ENCODE measurements at regions not wholly inside any gene's neighbourhood (a gene's known extent, or its start where the extent isn't known, plus 50 kb on each side); places are given as distances from the start of the nearest gene placed in this dataset.
"Not testable (repeated sequence)": the region's sequence is repeated elsewhere in the genome, so short reads cannot be mapped to it uniquely, and the experiment has no call there.

GRCh38 chrX:1883772-1884171 is 268.9 kb downstream of the ASMT start:
- no peak for TF ChIP-seq CTCF (IDR thresholded peaks at IDR 0.05)
- 56 to 57% methylated on average over 8 of the region's 8 CpGs for WGBS, 2 donors
- H3K27me3 ChIP-seq: no peaks in the 10 kb centered on the region
- no peaks in the 10 kb centered on the region for H3K4me1 ChIP-seq
- no peak overlapping the region for H3K27ac ChIP-seq
- peaks cover 0 to 20% (median 0%) of the 10 kb centered on the region in 11 donors for H3K9me3 ChIP-seq
- DNase-seq (no peak), ATAC-seq (no peak)
- no peaks in the 10 kb centered on the region for H3K36me3 ChIP-seq
- H3K4me3 ChIP-seq: no peak overlapping the region
- intact Hi-C loops (cut with DNase I): no loop called here

GRCh38 chrX:1884446-1884845 is 269.6 kb downstream of the ASMT start:
- no peak for DNase-seq
- Histone ChIP-seq H3K36me3 (no peaks in the 10 kb centered on the region), H3K27ac (no peak overlapping the region), H3K27me3 (no peaks in the 10 kb centered on the region), H3K9me3 (peaks cover 0 to 17% (median 0%) of the 10 kb centered on the region in 11 donors), H3K4me3 (no peak overlapping the region), H3K4me1 (no peaks in the 10 kb centered on the region)
- no peak for TF ChIP-seq CTCF (IDR thresholded peaks at IDR 0.05)
- intact Hi-C loops (cut with DNase I): no loop called here
- no peak for ATAC-seq
- 91% methylated on average over 1 of the region's 1 CpG for WGBS, 2 donors

GRCh38 chrX:1885116-1885515 is 270.3 kb downstream of the ASMT start:
- Histone ChIP-seq H3K27ac (no peak overlapping the region), H3K4me1 (no peaks in the 10 kb centered on the region), H3K4me3 (no peak overlapping the region), H3K9me3 (peaks cover 0 to 16% (median 0%) of the 10 kb centered on the region in 11 donors), H3K36me3 (no peaks in the 10 kb centered on the region), H3K27me3 (no peaks in the 10 kb centered on the region)
- intact Hi-C loops (cut with DNase I): no loop called here
- no peak for TF ChIP-seq CTCF (IDR thresholded peaks at IDR 0.05)
- DNase-seq (no peak), ATAC-seq (no peak)
- 85 to 89% methylated on average over 12 of the region's 12 CpGs for WGBS, 2 donors

GRCh38 chrX:1888305-1888704 is 273.4 kb downstream of the ASMT start:
- H3K27me3 ChIP-seq; ATAC-seq; H3K36me3 ChIP-seq; H3K4me1 ChIP-seq; H3K4me3 ChIP-seq; DNase-seq; H3K27ac ChIP-seq; intact Hi-C loops (cut with DNase I): not testable (repeated sequence)
- WGBS, 2 donors: 41 to 55% methylated on average over 9 of the region's 9 CpGs
- peaks cover 0 to 12% (median 0%) of the 10 kb centered on the region in 11 donors for H3K9me3 ChIP-seq

- WGBS, 2 donors: 65 to 78% methylated on average over 9 of the region's 9 CpGs
- TF ChIP-seq CTCF (IDR thresholded peaks at IDR 0.05): no peak
- no peaks in the 10 kb centered on the region for H3K4me1 ChIP-seq
Measured at GRCh38 chrX:1894026-1894294, 279.1 kb downstream of the ASMT start.

More at GRCh38 chrX:1894026-1894294, 279.1 kb downstream of the ASMT start:
- Histone ChIP-seq H3K27me3 (peaks cover 0 to 14% (median 0%) of the 10 kb centered on the region in 7 donors), H3K9me3 (peaks cover 0 to 7% (median 0%) of the 10 kb centered on the region in 11 donors), H3K4me3 (no peak overlapping the region), H3K36me3 (no peaks in the 10 kb centered on the region), H3K27ac (no peak overlapping the region)
- intact Hi-C loops (cut with DNase I): no loop called here
- DNase-seq (no peak), ATAC-seq (no peak)
